HFFc6 (cell line): ENCODE measurements at regions not wholly inside any gene's neighbourhood (a gene's known extent, or its start where the extent isn't known, plus 50 kb on each side); places are given as distances from the start of the nearest gene placed in this dataset.

Experiments
- DNase-seq: peaks from one replicate; pipeline ENCODE4 v3.0.0-alpha.2; 2018
- H3K27ac Mint-ChIP-seq: 2 replicates; pipeline ENCODE4 v1.8.0; 2020; ENCODE audit warnings: mild to moderate bottlenecking, mixed read lengths
- H3K27me3 Mint-ChIP-seq: 2 replicates; pipeline ENCODE4 v1.8.0; 2021; ENCODE audit warnings: mild to moderate bottlenecking, moderate library complexity, mixed read lengths; ENCODE audit not compliant: insufficient read depth
- H3K36me3 Mint-ChIP-seq: 2 replicates; pipeline ENCODE4 v1.8.0; 2021; ENCODE audit warnings: low read depth, mixed read lengths
- H3K4me1 Mint-ChIP-seq: 2 replicates; pipeline ENCODE4 v1.8.0; 2020; ENCODE audit warnings: low read depth, mixed read lengths
- H3K4me3 Mint-ChIP-seq: 2 replicates; pipeline ENCODE4 v1.8.0; 2020; ENCODE audit warnings: mild to moderate bottlenecking, moderate library complexity, mixed read lengths
- H3K9me3 Mint-ChIP-seq: 2 replicates; pipeline ENCODE4 v1.8.0; 2020; ENCODE audit warnings: mild to moderate bottlenecking, mixed read lengths
- CTCF ChIP-seq: fragments of 200-600 bp; sonication (generic); IDR thresholded peaks from 2 replicates; pipeline ENCODE4 v1.5.0; 2021; ENCODE audit warnings: antibody characterized with exemption, mild to moderate bottlenecking

- Mint-ChIP-seq H3K9me3 (peaks cover 20% of the 10 kb centered on the region), H3K4me3 (no peak overlapping the region), H3K36me3 (no peaks in the 10 kb centered on the region), H3K4me1 (no peaks in the 10 kb centered on the region), H3K27ac (no peak overlapping the region), H3K27me3 (no peaks in the 10 kb centered on the region; the same call in 1 of the 2 replicates)
- no peak for TF ChIP-seq CTCF
- DNase-seq = no peak
These were observed 269.4 kb downstream of the DNAJB9 start for GRCh38 chr7:108839076-108839475.

GRCh38 chr7:108845951-108846350, 276.3 kb downstream of the DNAJB9 start:
- Mint-ChIP-seq H3K4me1 (no peaks in the 10 kb centered on the region), H3K4me3 (no peak overlapping the region), H3K36me3 (peaks cover 6% of the 10 kb centered on the region; the same call in 1 of the 2 replicates), H3K27ac (no peak overlapping the region), H3K9me3 (peaks cover 42% of the 10 kb centered on the region), H3K27me3 (no peaks in the 10 kb centered on the region)
- no peak for DNase-seq
- no peak for TF ChIP-seq CTCF

GRCh38 chr7:108846471-108846870, 276.8 kb downstream of the DNAJB9 start:
- H3K27me3 Mint-ChIP-seq = no peaks in the 10 kb centered on the region
- peaks cover 38% of the 10 kb centered on the region for H3K9me3 Mint-ChIP-seq
- TF ChIP-seq CTCF = no peak
- H3K27ac Mint-ChIP-seq = no peak overlapping the region
- DNase-seq = no peak
- no peaks in the 10 kb centered on the region for H3K4me1 Mint-ChIP-seq
- H3K36me3 Mint-ChIP-seq = peaks cover 6% of the 10 kb centered on the region; the same call in 1 of the 2 replicates
- no peak overlapping the region for H3K4me3 Mint-ChIP-seq

GRCh38 chr7:108848486-108848885, 278.8 kb downstream of the DNAJB9 start:
- no peaks in the 10 kb centered on the region for H3K27me3 Mint-ChIP-seq
- peaks cover 40% of the 10 kb centered on the region for H3K9me3 Mint-ChIP-seq
- no peak for DNase-seq
- no peak overlapping the region for H3K4me3 Mint-ChIP-seq
- no peak overlapping the region for H3K27ac Mint-ChIP-seq
- TF ChIP-seq CTCF = no peak
- peaks cover 6% of the 10 kb centered on the region; the same call in 1 of the 2 replicates for H3K36me3 Mint-ChIP-seq
- H3K4me1 Mint-ChIP-seq = no peaks in the 10 kb centered on the region

GRCh38 chr7:108860615-108861014, 290.9 kb downstream of the DNAJB9 start:
- TF ChIP-seq CTCF = no peak
- H3K9me3 Mint-ChIP-seq = peaks cover 48% of the 10 kb centered on the region
- H3K36me3 Mint-ChIP-seq = no peaks in the 10 kb centered on the region; the same call in 1 of the 2 replicates
- H3K4me1 Mint-ChIP-seq = no peaks in the 10 kb centered on the region
- no peaks in the 10 kb centered on the region for H3K27me3 Mint-ChIP-seq
- no peak overlapping the region for H3K4me3 Mint-ChIP-seq
- no peak for DNase-seq
- H3K27ac Mint-ChIP-seq = no peak overlapping the region

GRCh38 chr7:108861071-108861470, 291.4 kb downstream of the DNAJB9 start:
- DNase-seq = no peak
- peaks cover 48% of the 10 kb centered on the region for H3K9me3 Mint-ChIP-seq
- H3K27ac Mint-ChIP-seq = no peak overlapping the region
- no peaks in the 10 kb centered on the region for H3K27me3 Mint-ChIP-seq
- no peak for TF ChIP-seq CTCF
- no peak overlapping the region for H3K4me3 Mint-ChIP-seq
- H3K4me1 Mint-ChIP-seq = no peaks in the 10 kb centered on the region
- H3K36me3 Mint-ChIP-seq = no peaks in the 10 kb centered on the region; the same call in 1 of the 2 replicates
